ENCODE measurements at regions not wholly inside any gene's neighbourhood (a gene's known extent, or its start where the extent isn't known, plus 50 kb on each side); places are given as distances from the start of the nearest gene placed in this dataset.

- TF ChIP-seq CTCF (IDR thresholded peaks at IDR 0.05) (no peak), ZFX (IDR thresholded peaks at IDR 0.05; ENCODE audit: borderline replicate concordance) (no peak)
Measured at GRCh38 chr2:209369656-209370055, 54.2 kb upstream of the MAP2 start.

Measured in 22Rv1 (cell line).